NOMO-1 (cell line): ENCODE measurements at regions not wholly inside any gene's neighbourhood (a gene's known extent, or its start where the extent isn't known, plus 50 kb on each side); places are given as distances from the start of the nearest gene placed in this dataset.

Experiments
- DNase-seq, 2 experiments: peaks; one replicate each; lab custom pipeline; 2025; ENCODE audit not compliant: unreplicated experiment in 2 of 2; lab: John Stamatoyannopoulos, UW

GRCh38 chr11:122248131-122248530, 132.1 kb upstream of the BLID start:
- no peak for DNase-seq

DNA sequence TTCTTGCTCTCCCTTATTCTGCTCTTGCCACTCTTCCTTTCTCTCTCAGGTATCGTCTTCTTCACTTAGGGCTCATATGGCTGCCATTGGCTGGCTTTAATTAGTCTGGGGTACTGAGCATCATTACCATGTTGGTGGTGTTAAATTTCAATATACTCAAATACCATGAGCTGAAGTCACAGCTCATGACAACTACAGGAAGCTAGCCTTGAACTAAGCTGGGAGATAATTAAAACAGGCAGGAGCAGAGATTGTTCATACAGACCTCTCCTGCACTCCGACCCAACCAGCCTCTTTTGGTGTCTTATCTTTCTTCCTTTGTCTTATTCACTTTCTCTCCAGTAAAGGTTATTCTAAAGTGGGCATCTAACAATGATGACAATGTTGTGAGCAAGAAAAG, 130.9 kb upstream of the BLID start:
- no peak for DNase-seq

DNA sequence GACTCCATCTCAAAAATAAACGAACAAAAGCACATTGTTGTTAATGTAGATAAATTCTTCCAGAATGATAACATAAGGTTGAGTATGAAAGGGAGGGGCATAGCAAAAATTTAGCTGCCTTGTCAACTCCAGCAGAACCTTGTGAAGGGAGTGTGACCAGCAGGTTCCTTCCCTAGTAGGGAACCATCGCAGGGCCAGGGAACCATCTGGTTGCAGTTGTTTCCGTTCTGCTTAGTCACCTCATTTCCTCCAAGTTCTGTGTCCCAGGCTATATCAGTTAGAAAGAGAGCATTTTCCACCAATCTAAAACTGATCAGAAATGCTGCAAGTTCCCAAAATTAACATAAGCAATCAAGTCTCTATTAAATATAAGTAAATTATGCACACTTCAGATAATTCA, 126.7 kb upstream of the BLID start:
- DNase-seq, result peak; percentile 10 to 57

GRCh38 chr11:122241566-122241965, 125.6 kb upstream of the BLID start:
- DNase-seq, result peak; percentile 25 to 50

- peak in 1 of 2 experiments; percentile 64 for DNase-seq
Observed at GRCh38 chr11:122240638-122241037, 124.6 kb upstream of the BLID start.

DNA sequence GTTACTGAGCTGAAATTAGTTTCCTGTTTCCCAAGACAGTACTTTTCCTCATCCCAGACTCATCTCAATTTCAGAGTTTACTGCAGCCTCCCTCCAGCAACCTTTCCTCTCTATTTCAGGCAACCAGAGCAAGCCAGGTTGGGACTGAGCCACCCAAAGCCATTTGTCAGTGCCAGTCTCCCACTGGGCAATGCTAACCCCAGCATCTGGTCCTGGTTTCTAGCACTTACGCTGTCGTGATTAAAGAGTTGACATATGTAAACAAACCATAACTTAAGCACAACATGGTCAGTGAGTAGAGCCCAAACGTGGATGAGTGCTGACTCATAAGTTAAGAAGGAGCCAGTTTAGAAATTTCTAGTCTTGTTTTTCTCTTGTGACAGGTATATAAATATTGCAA, 119.6 kb upstream of the BLID start:
- no peak for DNase-seq

DNA sequence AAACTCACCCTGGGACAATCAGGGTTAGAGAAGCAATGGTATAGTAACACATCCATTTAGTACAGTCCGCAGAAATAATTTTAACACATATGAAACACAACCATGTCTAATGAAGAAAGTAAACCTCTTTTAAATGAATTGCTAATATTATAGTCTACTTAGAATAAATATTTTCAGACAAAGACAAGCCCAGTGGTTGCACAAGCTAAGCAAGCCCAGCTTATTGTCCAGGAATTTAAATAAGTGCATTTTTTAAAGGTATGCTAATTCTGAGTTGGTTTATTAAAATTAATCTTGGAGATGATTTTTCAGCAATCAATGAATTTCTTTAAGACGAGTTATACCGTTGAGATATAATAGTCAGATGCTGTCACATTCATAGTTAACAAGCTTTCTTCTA, 118.8 kb upstream of the BLID start:
- DNase-seq, result no peak

DNA sequence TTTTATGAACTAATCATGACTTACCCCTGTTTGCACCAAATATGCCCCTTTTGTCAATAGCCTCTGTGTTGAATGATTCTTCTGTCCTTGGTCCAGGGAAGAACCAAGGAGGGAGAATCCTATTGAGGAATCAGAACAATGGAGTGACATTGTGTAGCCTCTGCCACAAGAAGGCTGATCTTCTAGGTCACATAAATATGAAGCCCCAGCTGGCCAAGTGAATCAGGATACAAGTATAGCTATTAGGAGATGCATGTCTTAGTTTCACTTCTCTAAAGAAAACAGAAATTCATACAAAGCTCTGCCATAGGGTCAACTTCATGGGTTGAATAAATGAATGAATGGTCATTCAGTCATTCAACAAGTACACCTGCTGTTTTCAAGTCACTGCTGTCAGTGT, 118.2 kb upstream of the BLID start:
- peak; percentile 48 to 70 for DNase-seq

GRCh38 chr11:122232985-122233384, 117.0 kb upstream of the BLID start:
- no peak for DNase-seq

DNA sequence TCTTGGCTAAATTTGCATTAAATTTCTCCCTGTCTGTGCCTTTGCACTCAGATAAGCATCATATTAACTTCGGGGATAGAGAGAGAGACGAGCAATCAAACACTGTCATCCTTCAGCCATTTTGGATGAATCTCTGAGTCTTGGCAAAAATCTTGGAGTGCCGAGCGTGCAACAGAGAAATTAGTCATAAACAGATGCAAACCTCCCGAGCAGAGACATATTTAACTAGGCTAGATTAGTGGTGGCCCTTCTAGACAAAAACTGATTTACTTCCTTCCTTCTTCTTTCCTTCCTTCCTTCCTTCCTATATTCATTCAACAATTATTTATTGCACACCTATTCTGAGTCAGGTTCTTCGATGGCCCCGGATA, 114.4 kb upstream of the BLID start:
- DNase-seq, result no peak

DNA sequence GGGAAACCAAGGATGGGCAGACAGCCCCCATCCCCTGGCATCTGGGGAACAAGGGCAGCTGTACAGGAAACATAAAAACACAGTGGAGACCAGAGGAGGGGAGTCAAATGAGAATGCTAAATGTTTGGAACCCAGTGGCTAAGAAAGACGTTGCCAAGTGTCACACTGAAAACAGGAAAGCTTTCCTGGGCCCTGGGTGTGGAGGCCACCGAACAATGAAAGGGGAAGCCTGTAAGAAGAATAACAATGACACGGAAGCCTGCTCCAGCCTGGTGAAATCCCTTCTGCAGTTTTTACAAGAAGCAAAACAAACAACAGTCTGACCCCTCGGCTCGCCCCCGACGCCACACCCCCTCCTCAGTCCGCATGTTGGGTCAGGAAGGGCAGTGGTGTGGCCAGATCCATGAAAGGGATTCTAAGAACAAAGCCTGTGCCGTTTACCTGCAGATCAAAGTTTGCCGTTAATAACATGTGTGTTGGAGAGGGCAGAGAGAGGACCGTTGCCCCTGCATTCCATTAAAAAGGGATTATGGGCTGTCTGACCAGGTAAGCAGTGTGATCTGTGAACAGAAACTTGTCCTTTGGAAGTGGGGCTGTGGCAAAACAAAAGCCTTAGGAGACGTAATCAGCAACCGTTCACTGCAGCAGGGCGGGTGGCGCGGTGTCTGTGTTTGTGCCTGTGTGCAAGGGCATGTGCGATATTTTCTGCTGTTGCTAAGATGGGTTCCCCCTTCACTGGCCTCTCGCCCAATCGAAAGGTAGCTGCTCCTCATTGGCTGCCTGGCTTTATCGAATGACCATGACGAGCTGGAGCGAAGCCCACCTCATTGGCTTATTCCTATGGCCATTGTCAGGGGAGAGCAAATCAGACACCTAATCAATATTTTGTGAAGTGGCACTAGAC, 113.7 kb upstream of the BLID start:
- no peak for DNase-seq

DNA sequence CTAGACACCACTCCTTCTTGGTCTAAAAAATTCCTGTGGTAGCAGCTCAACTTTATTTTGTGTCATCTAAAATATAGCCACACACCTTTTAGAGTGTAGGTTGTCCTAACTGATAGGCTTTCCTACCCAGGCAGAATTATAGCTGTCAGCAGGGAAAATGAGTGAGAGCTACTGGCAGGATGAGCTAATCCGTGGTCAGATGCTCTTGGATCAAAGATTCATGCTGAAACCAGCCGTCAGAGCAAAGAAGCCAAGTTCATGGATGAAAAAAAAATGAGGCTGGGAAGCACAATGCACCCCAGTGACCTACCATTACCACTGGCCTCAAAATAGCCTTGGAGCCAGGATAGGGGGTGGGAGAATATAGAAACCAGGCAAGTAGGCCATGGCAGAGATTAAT, 113.1 kb upstream of the BLID start:
- DNase-seq, result no peak

DNA sequence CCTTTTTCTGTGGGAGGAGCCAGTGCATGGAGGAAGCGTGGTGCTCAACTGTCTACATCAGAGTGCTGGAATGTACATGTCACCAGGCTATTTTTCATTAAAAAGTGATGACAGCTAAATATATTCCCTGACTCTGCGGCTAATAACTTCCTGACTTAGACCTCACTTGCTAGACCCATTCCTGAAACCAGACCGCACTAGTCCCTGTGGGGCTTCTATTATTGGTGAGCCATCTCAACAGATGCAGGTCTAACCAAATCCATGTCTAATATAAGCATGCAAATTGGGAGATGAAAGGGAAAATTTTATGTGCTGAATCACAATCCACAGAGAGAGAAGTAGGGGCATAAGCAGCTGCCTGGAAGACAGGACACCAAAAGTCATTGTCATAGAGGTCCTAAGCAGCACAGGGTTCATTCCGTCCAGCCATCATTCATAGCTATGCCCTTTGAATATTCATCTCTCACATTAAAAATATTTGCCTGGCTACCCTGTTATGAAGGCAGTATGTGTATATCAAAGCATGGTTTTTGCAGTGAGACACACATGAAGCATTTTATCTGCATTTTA, 110.9 kb upstream of the BLID start:
- DNase-seq, result no peak

DNA sequence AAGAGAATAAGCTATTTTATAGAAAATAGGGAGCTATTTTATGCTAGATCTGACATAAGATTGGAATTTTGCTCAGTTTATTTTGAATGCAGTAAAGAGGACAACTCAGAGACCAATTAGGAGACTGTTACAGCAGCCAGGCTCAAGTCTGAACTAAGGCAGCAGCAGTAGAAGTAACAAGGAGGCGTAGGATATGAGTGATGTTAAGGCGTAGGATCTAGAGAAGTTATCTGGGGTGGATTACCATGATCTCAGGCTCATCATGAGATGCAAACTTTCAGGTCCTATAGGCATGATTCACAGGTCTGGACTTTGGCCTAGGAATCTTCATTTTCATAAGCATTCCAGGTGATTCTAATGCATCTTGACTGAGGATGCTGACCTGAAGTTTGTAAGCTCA, 108.9 kb upstream of the BLID start:
- no peak for DNase-seq

GRCh38 chr11:122220321-122220720, 104.3 kb upstream of the BLID start:
- no peak for DNase-seq

GRCh38 chr11:122219791-122220190, 103.8 kb upstream of the BLID start:
- DNase-seq, result no peak

- peak; percentile 49 to 50 for DNase-seq
Observed at GRCh38 chr11:122215244-122215992, 99.4 kb upstream of the BLID start.

- DNase-seq, result no peak
Observed at GRCh38 chr11:122214567-122214966, 98.6 kb upstream of the BLID start.

DNA sequence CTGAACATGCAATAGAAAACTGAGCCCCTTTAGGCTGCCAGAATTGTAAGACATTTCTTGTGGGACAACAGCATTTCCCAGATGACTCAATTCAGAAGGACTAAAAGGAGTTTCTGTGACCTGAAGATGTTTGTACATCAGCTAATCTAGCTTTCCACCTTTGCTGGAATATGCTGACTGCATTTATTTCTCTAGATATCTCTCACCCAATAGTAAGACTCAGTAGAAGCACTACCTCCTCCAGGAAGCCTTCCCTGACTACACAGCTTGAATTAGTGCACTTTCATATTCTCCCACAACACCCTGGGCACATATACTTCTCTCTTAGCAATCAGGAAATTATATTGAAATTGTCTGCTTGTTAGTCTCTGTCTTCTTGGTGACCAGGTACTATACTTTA, 98.1 kb upstream of the BLID start:
- no peak for DNase-seq

DNA sequence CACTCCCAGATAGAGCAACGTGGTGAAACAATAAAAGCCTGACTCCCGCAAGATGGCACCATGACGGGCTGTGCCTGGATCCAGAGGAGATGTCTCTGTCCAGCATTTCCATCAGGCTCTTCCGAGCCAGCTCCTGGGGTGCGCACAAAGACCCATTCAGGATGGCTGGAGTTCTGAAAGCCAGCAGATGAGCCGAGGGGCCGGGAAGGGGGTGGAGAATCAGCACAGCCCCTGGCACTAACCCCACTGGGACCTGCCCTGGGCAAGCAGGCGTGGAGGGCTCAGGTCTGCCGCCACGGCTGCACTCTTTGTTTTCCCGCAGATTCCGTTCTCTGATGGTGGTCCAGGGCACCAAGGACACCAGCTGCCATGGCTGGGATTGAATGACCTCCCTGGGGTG, 97.2 kb upstream of the BLID start:
- no peak for DNase-seq

- peak; percentile 10 to 59 for DNase-seq
Observed at GRCh38 chr11:122210367-122210997, 94.5 kb upstream of the BLID start.
